Left ventricle myocardium inferior (tissue), 1 donor: ENCODE measurements at regions not wholly inside any gene's neighbourhood (a gene's known extent, or its start where the extent isn't known, plus 50 kb on each side); places are given as distances from the start of the nearest gene placed in this dataset.

Experiments
- DNase-seq: peaks from one replicate; pipeline ENCODE4 v3.0.0-alpha.2; 2020
- H3K27ac ChIP-seq: fragments of 200-600 bp; replicated peaks from 2 replicates; pipeline ENCODE4 v1.8.0; 2021
- H3K27me3 ChIP-seq: fragments of 200-600 bp; 2 replicates; pipeline ENCODE4 v1.8.0; 2021; ENCODE audit warnings: low read depth
- H3K36me3 ChIP-seq: fragments of 200-600 bp; 2 replicates; pipeline ENCODE4 v1.8.0; 2021
- H3K4me1 ChIP-seq: fragments of 200-600 bp; 2 replicates; pipeline ENCODE4 v1.8.0; 2021
- H3K4me3 ChIP-seq: fragments of 200-600 bp; 2 replicates; pipeline ENCODE4 v1.8.0; 2021; ENCODE audit warnings: mild to moderate bottlenecking, moderate library complexity
- H3K9me3 ChIP-seq: fragments of 200-600 bp; replicated peaks from 2 replicates; pipeline ENCODE4 v1.8.0; 2021
- CTCF ChIP-seq: fragments of 200-600 bp; IDR thresholded peaks from 2 replicates; pipeline ENCODE4 v1.8.0; 2021; ENCODE audit warnings: antibody characterized with exemption, mild to moderate bottlenecking, borderline replicate concordance
- intact Hi-C: fragments of 100-400 bp; cut with micrococcal nuclease; formaldehyde crosslinking; loops from one replicate; pipeline ENCODE4 v1.11.0; 2022
- donor health status: DM: no; HTN: yes; CAD: no; lungs with severe emphysema.

- no peak for DNase-seq
- no peak overlapping the region for H3K4me3 ChIP-seq
- TF ChIP-seq CTCF: no peak
- H3K9me3 ChIP-seq: no peaks in the 10 kb centered on the region
- peaks cover 13% of the 10 kb centered on the region for H3K27me3 ChIP-seq
- intact Hi-C loops: no loop called here
- H3K27ac ChIP-seq: no peak overlapping the region
- no peaks in the 10 kb centered on the region for H3K4me1 ChIP-seq
- no peaks in the 10 kb centered on the region for H3K36me3 ChIP-seq
Observed at GRCh38 chr2:177073611-177074010, 139.0 kb upstream of the HNRNPA3 start.

GRCh38 chr2:177074099-177074710 is 138.4 kb upstream of the HNRNPA3 start:
- H3K4me3 ChIP-seq: no peak overlapping the region
- no peak overlapping the region for H3K27ac ChIP-seq
- peaks cover 13% of the 10 kb centered on the region for H3K27me3 ChIP-seq
- no peaks in the 10 kb centered on the region for H3K9me3 ChIP-seq
- no peaks in the 10 kb centered on the region for H3K36me3 ChIP-seq
- H3K4me1 ChIP-seq: no peaks in the 10 kb centered on the region
- intact Hi-C loops: no loop called here
- no peak for DNase-seq
- no peak for TF ChIP-seq CTCF

- DNase-seq: no peak
- Histone ChIP-seq H3K9me3 (no peaks in the 10 kb centered on the region), H3K27me3 (peaks cover 18% of the 10 kb centered on the region), H3K36me3 (no peaks in the 10 kb centered on the region), H3K4me3 (no peak overlapping the region), H3K27ac (no peak overlapping the region), H3K4me1 (no peaks in the 10 kb centered on the region)
- intact Hi-C loops: no loop called here
- TF ChIP-seq CTCF: no peak
Observed at GRCh38 chr2:177075254-177075653, 137.3 kb upstream of the HNRNPA3 start.

GRCh38 chr2:177076636-177077179 is 135.9 kb upstream of the HNRNPA3 start:
- H3K9me3 ChIP-seq: no peaks in the 10 kb centered on the region
- TF ChIP-seq CTCF: no peak
- H3K4me3 ChIP-seq: no peak overlapping the region
- no peaks in the 10 kb centered on the region for H3K36me3 ChIP-seq
- H3K4me1 ChIP-seq: no peaks in the 10 kb centered on the region
- no peak for DNase-seq
- intact Hi-C loops: no loop called here
- H3K27me3 ChIP-seq: peaks cover 32% of the 10 kb centered on the region
- H3K27ac ChIP-seq: no peak overlapping the region

- Histone ChIP-seq H3K9me3 (no peaks in the 10 kb centered on the region), H3K27me3 (peaks cover 32% of the 10 kb centered on the region), H3K27ac (no peak overlapping the region), H3K36me3 (no peaks in the 10 kb centered on the region), H3K4me3 (no peak overlapping the region), H3K4me1 (no peaks in the 10 kb centered on the region)
- TF ChIP-seq CTCF: no peak
- DNase-seq: no peak
- intact Hi-C loops: no loop called here
Observed at GRCh38 chr2:177077778-177078177, 134.8 kb upstream of the HNRNPA3 start.
